CD14-positive monocyte (primary cell): ENCODE measurements at regions not wholly inside any gene's neighbourhood (a gene's known extent, or its start where the extent isn't known, plus 50 kb on each side); places are given as distances from the start of the nearest gene placed in this dataset.

Experiments
- DNase-seq, 3 donors: peaks; one replicate each; pipeline ENCODE4 v3.0.0-alpha.2; 2011 to 2022
- H2AFZ ChIP-seq: 2 replicates; pipeline ENCODE4 v1.6.0; 2012; ENCODE audit warnings: mild to moderate bottlenecking, low read depth, low read length, inconsistent platforms; ENCODE audit not compliant: insufficient read depth, poor library complexity, severe bottlenecking
- H3K27ac ChIP-seq, 2 donors: 1 replicate in 1 of 2; 2 replicates in 1 of 2; pipeline ENCODE4 v1.5.1; 2012 to 2013; ENCODE audit warnings: low read length in 2 of 2, control low read depth in 1 of 2, inconsistent platforms in 1 of 2, low read depth in 1 of 2, mild to moderate bottlenecking in 1 of 2
- H3K27me3 ChIP-seq, 2 donors: one replicate each; pipeline versions ENCODE4 v1.6.0 to v1.6.1; 2011 to 2013; ENCODE audit warnings: low read length in 2 of 2; ENCODE audit not compliant: control insufficient read depth in 2 of 2, insufficient read depth in 2 of 2
- H3K36me3 ChIP-seq, 2 donors: replicated peaks in 1 of 2; 1 replicate in 1 of 2; 2 replicates in 1 of 2; pipeline versions ENCODE4 v1.5.1 to v1.6.1; 2012 to 2013; ENCODE audit warnings: low read length in 2 of 2, control low read depth in 1 of 2, inconsistent platforms in 1 of 2, mild to moderate bottlenecking in 1 of 2; ENCODE audit not compliant: insufficient read depth in 2 of 2, control insufficient read depth in 1 of 2
- H3K4me1 ChIP-seq, 2 donors: 1 replicate in 1 of 2; 2 replicates in 1 of 2; pipeline versions ENCODE4 v1.5.1 to v1.6.1; 2012 to 2013; ENCODE audit warnings: low read length in 2 of 2, control low read depth in 1 of 2, inconsistent platforms in 1 of 2, mild to moderate bottlenecking in 1 of 2, moderate library complexity in 1 of 2; ENCODE audit not compliant: insufficient read depth in 2 of 2, control insufficient read depth in 1 of 2
- H3K4me2 ChIP-seq: replicated peaks from 2 replicates; pipeline ENCODE3; 2012; ENCODE audit warnings: low read length, moderate library complexity, mild to moderate bottlenecking; ENCODE audit not compliant: poor library complexity, severe bottlenecking; ENCODE audit errors: extremely low read depth
- H3K4me3 ChIP-seq, 3 experiments: fragments of 200-600 bp in 1 of 3; sonication (generic) in 1 of 3; replicated peaks in 1 of 3; 1 replicate in 2 of 3; 2 replicates in 1 of 3; pipeline ENCODE4 v1.5.1; 2011 to 2013; ENCODE audit warnings: low read length in 3 of 3, mild to moderate bottlenecking in 3 of 3, control low read depth in 2 of 3, low read depth in 2 of 3, inconsistent platforms in 1 of 3, moderate library complexity in 1 of 3
- H3K79me2 ChIP-seq: 2 replicates; pipeline ENCODE4 v1.6.0; 2012; ENCODE audit warnings: mild to moderate bottlenecking, control low read depth, inconsistent platforms, low read length, moderate library complexity; ENCODE audit not compliant: insufficient read depth
- H3K9ac ChIP-seq: 2 replicates; pipeline ENCODE4 v1.6.0; 2017; ENCODE audit warnings: low read length, mild to moderate bottlenecking; ENCODE audit not compliant: insufficient read depth, poor library complexity, severe bottlenecking
- H3K9me3 ChIP-seq, 2 donors: replicated peaks in 1 of 2; 1 replicate in 1 of 2; 2 replicates in 1 of 2; pipeline versions ENCODE4 v1.5.1 to v1.6.1; 2012 to 2013; ENCODE audit warnings: low read length in 2 of 2, control low read depth in 1 of 2; ENCODE audit not compliant: control insufficient read depth in 1 of 2, insufficient read depth in 1 of 2
- H4K20me1 ChIP-seq: 2 replicates; pipeline ENCODE4 v1.6.0; 2012; ENCODE audit warnings: mild to moderate bottlenecking, low read length, control low read depth, moderate library complexity; ENCODE audit not compliant: insufficient read depth
- H3K27ac Mint-ChIP-seq, 7 donors: one replicate each; pipeline ENCODE4 v1.8.0; 2020; ENCODE audit warnings: mild to moderate bottlenecking in 7 of 7, mixed read lengths in 7 of 7, moderate library complexity in 6 of 7, inconsistent platforms in 2 of 7
- H3K27me3 Mint-ChIP-seq, 3 donors: one replicate each; pipeline ENCODE4 v1.8.0; 2021 to 2022; ENCODE audit warnings: low read depth in 3 of 3, mild to moderate bottlenecking in 3 of 3, mixed read lengths in 3 of 3, moderate library complexity in 3 of 3, inconsistent platforms in 1 of 3
- H3K36me3 Mint-ChIP-seq, 2 donors: one replicate each; pipeline ENCODE4 v1.8.0; 2020; ENCODE audit warnings: mixed read lengths in 2 of 2, inconsistent platforms in 1 of 2, mild to moderate bottlenecking in 1 of 2
- H3K4me1 Mint-ChIP-seq: one replicate; pipeline ENCODE4 v1.8.0; 2020; ENCODE audit warnings: mild to moderate bottlenecking, mixed read lengths
- H3K4me3 Mint-ChIP-seq, 2 donors: one replicate each; pipeline ENCODE4 v1.8.0; 2020; ENCODE audit warnings: mild to moderate bottlenecking in 2 of 2, mixed read lengths in 2 of 2, moderate library complexity in 1 of 2
- H3K9me3 Mint-ChIP-seq, 7 donors: one replicate each; pipeline ENCODE4 v1.8.0; 2020 to 2022; ENCODE audit warnings: mixed read lengths in 7 of 7, mild to moderate bottlenecking in 6 of 7, moderate library complexity in 6 of 7, inconsistent platforms in 2 of 7
- WGBS: methylation state at CpG from one replicate; pipeline ENCODE4 v1.1.5; 2013; ENCODE audit warnings: missing lambda C conversion rate; ENCODE audit not compliant: insufficient coverage; 5-methylcytosine and 5-hydroxymethylcytosine counted together
- intact Hi-C, 2 donors: fragments of 100-400 bp; cut with micrococcal nuclease; formaldehyde crosslinking; loops; one replicate each; pipeline versions ENCODE4 v1.15.0 to v1.15.1; 2023
- TF ChIP-seq, protein P1 (sequence below): fragments of 200-600 bp; IDR thresholded peaks from one replicate; pipeline ENCODE4 v1.8.0; 2022; ENCODE audit warnings: antibody characterized with exemption, mild to moderate bottlenecking

DNA sequence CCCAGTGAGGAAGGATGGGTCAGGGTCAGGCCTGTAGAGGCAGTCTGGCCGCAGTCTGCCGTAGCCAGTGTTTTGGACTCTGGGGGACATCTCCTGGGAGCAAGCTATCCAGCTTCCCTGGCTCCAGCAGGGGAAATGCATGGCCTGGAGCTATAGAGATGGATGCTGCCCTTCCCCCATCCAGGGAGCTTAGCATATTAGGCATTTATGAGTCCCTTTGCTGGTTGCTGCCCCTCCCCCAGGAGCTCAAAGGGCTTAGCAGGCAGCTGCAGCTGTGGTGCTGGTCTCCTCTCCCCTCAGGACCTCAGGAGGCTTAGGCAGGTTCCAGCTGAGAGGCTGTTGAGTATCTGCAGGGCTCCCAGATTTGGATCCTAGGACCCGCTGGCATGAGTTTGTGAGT, 1158.7 kb downstream of the DTWD2 start:
- 94% methylated on average over 2 of the region's 3 CpGs for WGBS
- no peak for DNase-seq
- intact Hi-C loops, result no loop called here
- Mint-ChIP-seq H3K36me3 (no peaks in the 10 kb centered on the region), H3K9me3 (peaks cover under 1 to 17% (median 10%) of the 10 kb centered on the region in 7 donors), H3K4me3 (no peak overlapping the region), H3K27ac (no peak overlapping the region), H3K27me3 (peaks cover 0 to 4% (median 0%) of the 10 kb centered on the region in 3 donors), H3K4me1 (no peaks in the 10 kb centered on the region)
- H3K4me3 ChIP-seq, result no peak overlapping the region
- H3K27ac ChIP-seq, result no peak overlapping the region
- H4K20me1 ChIP-seq, result no peaks in the 10 kb centered on the region
- no peaks in the 10 kb centered on the region for H3K27me3 ChIP-seq
- no peak overlapping the region for H3K4me2 ChIP-seq
- TF ChIP-seq, protein P1, sequence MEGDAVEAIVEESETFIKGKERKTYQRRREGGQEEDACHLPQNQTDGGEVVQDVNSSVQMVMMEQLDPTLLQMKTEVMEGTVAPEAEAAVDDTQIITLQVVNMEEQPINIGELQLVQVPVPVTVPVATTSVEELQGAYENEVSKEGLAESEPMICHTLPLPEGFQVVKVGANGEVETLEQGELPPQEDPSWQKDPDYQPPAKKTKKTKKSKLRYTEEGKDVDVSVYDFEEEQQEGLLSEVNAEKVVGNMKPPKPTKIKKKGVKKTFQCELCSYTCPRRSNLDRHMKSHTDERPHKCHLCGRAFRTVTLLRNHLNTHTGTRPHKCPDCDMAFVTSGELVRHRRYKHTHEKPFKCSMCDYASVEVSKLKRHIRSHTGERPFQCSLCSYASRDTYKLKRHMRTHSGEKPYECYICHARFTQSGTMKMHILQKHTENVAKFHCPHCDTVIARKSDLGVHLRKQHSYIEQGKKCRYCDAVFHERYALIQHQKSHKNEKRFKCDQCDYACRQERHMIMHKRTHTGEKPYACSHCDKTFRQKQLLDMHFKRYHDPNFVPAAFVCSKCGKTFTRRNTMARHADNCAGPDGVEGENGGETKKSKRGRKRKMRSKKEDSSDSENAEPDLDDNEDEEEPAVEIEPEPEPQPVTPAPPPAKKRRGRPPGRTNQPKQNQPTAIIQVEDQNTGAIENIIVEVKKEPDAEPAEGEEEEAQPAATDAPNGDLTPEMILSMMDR, result no peak
- H3K9ac ChIP-seq, result no peak overlapping the region
- H3K79me2 ChIP-seq, result no peaks in the 10 kb centered on the region
- H3K4me1 ChIP-seq, result no peaks in the 10 kb centered on the region
- H3K9me3 ChIP-seq, result peaks cover 1 to 15% of the 10 kb centered on the region in 2 donors
- H2AFZ ChIP-seq, result no peak overlapping the region
- H3K36me3 ChIP-seq, result no peaks in the 10 kb centered on the region

DNA sequence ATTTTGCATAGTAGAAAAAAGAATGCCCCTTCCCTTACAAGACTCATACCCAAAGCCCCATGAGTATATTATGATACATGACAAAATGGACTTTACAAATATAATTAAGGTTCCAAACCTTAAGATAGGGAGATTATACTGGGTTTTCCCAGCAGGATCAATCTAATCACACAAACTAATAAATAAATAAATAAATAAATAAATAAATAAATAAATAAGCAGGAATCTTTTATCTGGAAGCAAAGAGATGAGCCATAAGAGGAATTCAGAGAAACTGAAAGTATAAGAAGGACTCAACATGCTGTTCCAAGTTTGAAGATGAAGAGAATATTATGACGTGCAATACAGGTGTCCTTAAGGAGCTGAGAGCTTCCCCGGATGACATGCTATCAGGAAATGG, 1174.5 kb downstream of the DTWD2 start:
- Histone ChIP-seq H2AFZ (no peak overlapping the region), H3K9me3 (peaks cover 0 to 6% of the 10 kb centered on the region in 2 donors), H3K9ac (no peak overlapping the region), H3K4me3 (no peak overlapping the region), H3K4me1 (no peaks in the 10 kb centered on the region), H3K36me3 (no peaks in the 10 kb centered on the region), H3K27ac (no peak overlapping the region), H4K20me1 (no peaks in the 10 kb centered on the region), H3K4me2 (no peak overlapping the region), H3K27me3 (no peaks in the 10 kb centered on the region), H3K79me2 (no peaks in the 10 kb centered on the region)
- no peaks in the 10 kb centered on the region for H3K36me3 Mint-ChIP-seq
- no peak overlapping the region for H3K4me3 Mint-ChIP-seq
- intact Hi-C loops, result no loop called here
- H3K9me3 Mint-ChIP-seq, result peaks cover 0 to 11% (median 3%) of the 10 kb centered on the region in 7 donors
- no peaks in the 10 kb centered on the region for H3K4me1 Mint-ChIP-seq
- peaks cover 0 to 2% (median 1%) of the 10 kb centered on the region in 3 donors for H3K27me3 Mint-ChIP-seq
- 100% methylated on average over 1 of the region's 2 CpGs for WGBS
- no peak overlapping the region for H3K27ac Mint-ChIP-seq
- TF ChIP-seq, protein P1, result no peak
- no peak for DNase-seq
